Stimulated activated naive CD8-positive, alpha-beta T cell treated with anti-CD3 and anti-CD28 coated beads, Interleukin-15, Interleukin-2, amounts not matched to agents 100 U/mL and 50 U/mL, for 24 hours (primary cell): ENCODE measurements at regions not wholly inside any gene's neighbourhood (a gene's known extent, or its start where the extent isn't known, plus 50 kb on each side); places are given as distances from the start of the nearest gene placed in this dataset.
"Not testable (repeated sequence)": the region's sequence is repeated elsewhere in the genome, so short reads cannot be mapped to it uniquely, and the experiment has no call there.

Source experiments
- ATAC-seq: fragments of 150-1000 bp; cut with Tn5 transposase; one replicate; pipeline ENCODE4 v1.10.0; 2021
- DNase-seq: peaks from one replicate; pipeline ENCODE4 v3.0.0; 2021

DNA sequence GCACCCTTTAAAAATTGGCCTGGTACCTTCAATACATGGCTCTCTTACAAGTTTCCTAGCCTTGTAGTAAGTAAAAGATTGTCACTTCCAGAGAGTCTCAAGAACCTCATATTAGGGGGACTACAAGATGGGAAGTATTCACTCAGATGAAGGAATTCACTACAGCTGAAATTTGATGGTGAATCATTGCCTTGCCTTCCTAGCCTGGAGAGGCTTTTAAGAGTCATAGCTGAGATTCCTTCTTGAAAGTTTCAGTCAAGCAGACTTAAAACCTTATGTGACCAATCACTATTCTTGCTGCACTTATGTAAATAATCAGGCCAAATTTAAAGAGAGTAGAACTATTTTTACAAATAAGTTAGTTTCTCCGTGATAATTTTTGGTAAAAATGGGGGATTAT, 451.6 kb downstream of the TRHDE start:
- ATAC-seq (no peak), DNase-seq (no peak)

DNA sequence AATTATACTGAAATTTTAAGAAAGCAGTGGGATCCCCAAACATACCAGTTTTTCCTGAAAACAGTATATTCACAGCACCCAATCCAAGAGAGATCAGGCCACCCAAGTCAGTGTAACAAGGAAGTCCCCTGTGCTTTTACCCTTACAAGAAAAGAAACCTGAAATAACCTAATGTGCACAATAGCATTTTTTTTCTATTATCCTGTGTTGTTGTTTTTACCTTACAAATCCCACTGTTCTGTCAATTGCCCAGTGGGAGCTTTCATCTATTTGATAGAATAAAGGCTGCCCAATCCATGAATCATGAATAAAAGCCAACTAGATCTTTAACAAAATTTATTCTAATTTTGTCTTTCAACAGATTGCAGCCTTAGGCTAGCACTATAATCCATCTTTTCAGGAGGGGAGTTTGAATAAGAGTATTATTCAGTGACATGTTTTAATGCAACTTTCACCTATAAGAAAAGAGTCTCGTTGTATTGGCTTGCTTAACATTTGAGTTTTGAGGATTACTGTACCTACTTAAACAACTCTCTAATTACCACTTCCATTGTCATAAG, 457.4 kb downstream of the TRHDE start:
- no peak for ATAC-seq
- DNase-seq, result no peak

DNA sequence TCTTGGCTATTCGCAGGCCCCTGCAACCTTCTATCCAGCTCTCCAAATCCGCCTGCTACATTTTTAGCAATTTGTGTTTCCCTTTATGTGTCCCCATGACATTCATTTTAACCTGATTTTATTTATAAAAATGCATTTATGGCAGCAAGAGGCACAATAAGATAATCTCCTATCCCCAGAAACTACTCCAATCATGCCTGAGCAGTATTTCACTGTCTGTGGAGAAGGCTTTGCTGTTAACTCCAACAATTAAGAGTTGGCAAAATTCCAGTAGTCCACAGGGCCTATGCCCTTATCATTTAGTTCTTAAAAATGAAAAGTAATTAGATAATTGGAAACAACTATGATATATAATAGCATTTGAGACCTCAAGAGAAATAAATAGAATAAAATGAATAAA, 462.4 kb downstream of the TRHDE start:
- ATAC-seq (no peak), DNase-seq (no peak)

DNA sequence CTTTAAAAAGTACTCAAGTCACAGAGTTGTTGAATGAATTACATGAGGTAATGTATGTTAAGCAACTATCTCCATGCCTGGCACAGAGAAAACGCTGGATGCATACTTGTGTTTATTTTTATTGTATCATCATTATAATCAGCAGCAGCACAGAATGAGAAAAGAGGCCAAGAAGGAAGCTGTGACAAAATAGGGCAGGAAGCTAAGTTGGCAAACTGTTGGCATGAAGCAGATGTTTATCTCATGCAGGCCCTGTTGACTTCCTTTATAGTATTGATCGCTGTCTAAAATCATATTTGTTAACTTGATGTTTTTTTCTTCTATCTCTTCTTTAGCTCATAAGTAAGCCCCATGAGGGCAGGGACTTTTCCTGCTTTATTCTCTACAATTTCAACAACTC, 466.6 kb downstream of the TRHDE start:
- DNase-seq, result no peak
- ATAC-seq, result no peak

DNA sequence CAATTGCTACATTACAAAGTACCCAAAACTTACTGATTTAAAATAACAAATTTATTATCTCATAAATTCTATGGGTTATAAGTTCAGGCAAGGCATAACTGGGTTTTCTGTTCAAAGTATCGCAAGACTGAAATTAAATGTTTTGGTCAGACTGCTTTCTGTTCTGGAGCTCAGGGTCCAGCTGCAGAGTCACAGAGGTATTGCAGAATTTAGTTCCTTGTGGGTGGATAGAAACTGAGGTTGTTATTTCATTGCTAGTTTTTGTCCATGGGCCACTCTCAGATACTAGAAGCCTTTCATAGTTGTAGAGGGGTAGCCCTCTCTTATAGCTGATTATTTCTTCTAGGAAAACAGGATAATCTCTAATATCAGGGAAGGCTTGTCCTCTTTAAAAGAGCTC, 467.9 kb downstream of the TRHDE start:
- ATAC-seq, result no peak

DNA sequence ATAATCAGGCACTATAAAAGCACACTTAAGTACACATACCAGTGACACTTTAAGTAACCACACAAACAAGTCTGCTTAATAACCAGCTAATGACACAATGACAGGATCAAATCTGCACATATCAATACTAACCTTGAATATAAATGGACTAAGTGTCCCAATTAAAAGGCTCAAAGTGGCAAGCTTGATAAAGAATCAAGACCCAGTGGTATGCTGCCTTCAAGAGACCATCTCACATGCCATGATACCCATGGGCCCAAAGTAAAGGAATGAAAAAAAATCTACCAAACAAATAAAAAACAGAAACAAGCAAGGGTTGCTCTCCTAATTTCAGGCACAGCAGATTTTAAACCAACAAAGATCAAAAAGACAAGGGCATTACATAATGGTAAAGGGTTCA, 470.4 kb downstream of the TRHDE start:
- DNase-seq (no peak), ATAC-seq (no peak)

More for the DNA sequence above, 467.9 kb downstream of the TRHDE start:
- no peak for DNase-seq

DNA sequence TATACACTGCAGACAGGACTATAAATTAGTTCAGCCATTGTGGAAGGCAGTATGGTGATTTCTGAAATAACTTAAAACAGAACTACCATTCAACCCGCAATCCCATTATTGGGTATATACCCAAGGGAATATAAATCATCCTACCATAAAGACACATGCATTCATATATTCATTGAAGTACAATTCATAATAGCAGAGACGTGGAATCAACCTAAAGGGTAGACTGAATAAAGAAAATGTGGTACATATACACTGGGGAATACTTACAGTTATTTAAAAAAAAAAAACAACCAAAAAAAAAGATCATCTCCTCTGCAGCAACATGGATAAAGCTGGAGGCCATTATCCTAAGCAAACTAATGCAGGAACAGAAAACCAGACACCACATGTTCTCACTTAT, 473.9 kb downstream of the TRHDE start:
- DNase-seq (no peak), ATAC-seq (no peak)

DNA sequence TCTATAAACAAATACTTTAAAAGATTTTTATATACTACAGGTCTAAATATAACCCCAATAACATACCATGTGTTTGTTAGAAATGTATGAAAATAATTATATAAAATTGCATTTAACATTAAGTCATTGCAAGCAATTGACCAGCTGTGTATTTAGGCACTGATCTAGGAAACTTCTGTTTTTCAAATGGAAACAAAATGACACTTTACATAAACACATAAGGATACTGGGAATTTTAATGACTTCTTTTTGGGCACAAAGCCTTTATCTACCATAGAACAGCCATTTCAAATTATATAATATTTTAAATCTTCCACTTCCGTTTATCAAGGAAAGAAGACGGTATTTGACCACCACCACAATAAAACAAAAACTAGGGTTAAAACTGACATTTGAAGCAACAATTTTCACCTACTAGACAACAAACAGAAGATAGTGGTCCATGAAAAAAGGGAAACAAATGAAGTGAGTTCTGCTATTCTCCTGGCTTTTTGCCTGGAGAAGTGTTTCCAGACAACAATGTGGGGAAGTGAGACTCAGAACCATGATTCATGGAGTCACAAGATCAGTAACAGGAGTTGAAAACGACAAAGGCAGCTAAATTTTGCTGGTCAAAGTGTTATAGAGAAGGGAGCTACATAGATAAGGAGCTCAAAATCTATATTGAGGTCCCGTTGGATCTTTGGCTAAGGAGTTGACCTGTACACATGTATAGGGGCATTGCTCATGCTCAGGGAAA, 475.1 kb downstream of the TRHDE start:
- DNase-seq (no peak), ATAC-seq (no peak)

DNA sequence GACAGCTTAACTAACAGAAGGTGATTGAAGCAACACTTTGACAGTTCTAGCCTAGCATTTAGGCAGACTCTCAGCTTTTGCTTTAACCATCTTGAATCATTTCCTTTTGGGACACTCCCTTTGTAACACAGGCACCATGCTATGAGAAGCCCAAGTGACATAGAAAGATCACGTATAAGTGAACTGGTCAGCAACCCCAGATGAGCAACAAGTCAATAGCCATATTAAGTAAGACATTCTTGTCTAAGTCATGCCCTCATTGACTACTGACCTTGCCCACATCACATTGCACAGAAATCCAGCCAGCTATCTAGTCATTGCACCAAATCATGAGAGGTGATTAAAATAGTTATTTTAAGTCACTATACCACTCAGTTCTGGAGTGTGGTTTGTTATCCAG, 476.8 kb downstream of the TRHDE start:
- DNase-seq (no peak), ATAC-seq (no peak)

DNA sequence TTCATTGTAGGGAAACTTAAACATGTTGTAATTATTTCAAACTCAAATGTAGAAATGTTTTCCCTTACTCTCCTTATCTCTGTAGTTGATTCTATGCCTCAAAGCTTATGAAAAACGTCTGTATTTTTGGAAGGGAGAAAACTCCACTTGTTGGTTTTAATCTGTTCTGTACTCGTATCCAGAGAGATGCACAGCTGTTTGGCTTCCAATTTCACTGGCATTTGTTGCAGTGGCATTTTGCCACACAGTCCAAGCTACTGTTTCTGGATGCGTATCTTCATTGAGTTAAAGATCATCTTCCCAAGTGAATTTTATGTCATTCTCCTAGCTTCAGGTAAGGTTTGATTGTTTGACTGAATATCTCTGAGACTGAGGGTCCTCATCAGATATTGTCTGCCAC, 481.4 kb downstream of the TRHDE start:
- ATAC-seq (no peak), DNase-seq (no peak)

DNA sequence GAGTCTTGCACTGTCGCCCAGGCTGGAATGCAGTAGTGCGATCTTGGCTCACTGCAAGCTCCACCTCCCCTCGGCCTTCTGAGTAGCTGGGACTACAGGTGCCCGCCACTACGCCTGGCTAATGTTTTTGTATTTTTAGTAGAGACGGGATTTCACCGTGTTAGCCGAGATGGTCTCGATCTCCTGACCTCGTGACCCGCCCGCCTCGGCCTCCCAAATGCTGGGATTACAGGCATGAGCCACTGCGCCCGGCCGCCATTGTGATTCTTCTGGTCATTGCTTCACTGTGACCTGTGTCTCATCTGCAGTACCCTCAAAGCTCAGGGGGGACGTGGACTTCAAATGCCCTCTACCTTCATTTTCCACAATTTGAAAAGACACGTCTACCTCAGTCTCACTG, 481.9 kb downstream of the TRHDE start:
- not testable (repeated sequence) for ATAC-seq

DNA sequence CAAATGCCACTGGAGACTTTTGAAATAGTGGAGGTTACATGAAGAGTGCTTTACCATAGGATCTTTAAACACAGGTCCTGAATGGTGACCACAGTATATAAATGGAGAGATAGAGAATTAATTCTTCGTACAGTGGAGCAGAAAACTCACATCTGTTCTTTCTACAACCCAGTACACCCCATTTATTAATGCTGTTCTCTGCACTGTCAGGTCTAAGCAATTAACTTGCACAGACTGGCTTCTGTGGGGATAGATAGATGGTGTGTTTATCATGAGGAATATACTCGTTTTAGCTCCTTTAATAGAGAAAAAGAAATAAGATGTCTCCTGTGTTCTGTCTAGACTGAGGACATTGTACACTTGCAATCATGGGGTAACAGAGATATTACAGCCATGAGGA, 494.3 kb downstream of the TRHDE start:
- DNase-seq (no peak), ATAC-seq (no peak)

More for the DNA sequence above, 481.9 kb downstream of the TRHDE start:
- DNase-seq, result not testable (repeated sequence)

DNA sequence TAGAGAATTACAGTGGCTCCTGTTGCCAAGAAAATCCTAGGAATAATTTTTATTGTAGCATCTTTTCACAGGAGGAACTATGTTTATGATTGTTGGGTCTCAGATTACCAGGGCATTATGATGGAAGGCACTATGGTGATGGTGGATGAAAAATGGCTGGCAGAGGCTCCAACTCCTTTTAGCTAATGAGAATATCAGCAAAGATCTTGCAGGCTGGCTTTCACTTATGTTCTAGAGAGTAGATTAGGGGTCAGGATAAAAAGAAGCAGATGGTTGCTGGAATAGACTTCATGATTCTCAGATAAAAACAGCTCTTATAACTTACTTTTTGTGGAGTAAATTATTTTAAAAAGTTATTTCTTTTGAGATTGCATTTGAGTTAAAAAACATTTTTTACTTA, 501.9 kb downstream of the TRHDE start:
- ATAC-seq (no peak), DNase-seq (no peak)

DNA sequence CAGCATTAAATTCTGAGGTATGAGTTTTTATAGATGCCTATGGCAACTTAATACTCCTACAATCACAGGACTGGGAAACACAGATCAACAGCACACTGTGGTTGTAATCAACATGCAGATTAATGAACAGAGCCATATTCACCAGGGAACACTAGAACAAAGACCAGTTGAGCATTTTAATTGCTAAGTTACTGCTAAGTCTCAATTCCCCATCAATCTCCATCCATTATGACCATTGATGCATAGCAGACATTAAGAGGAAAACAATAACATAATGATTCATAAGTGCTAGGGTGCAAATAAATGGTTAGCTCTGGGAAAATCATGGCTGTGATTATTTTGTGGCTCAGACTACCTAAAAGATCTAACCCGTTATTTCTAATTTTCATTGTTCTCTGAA, 505.6 kb downstream of the TRHDE start:
- no peak for ATAC-seq
- no peak for DNase-seq

DNA sequence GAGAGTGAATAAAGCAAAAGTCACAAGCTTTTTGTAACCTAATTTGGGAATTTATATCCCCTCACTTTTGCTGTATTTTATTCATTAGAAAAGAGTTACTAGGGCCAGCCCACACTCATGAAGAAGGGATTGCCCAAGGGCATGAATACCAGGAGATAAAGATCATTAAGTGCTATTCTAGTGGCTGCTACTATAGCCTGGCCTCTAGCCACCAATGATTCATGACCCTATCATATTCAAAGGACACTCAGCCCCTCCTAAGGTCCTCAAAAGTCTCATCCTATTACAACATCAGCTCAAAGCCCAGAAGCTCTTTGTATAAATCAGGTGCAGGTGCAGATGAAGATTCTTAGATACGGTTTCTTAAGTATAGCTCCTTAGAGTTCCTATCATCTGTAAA, 518.1 kb downstream of the TRHDE start:
- ATAC-seq, result no peak
- DNase-seq, result no peak

DNA sequence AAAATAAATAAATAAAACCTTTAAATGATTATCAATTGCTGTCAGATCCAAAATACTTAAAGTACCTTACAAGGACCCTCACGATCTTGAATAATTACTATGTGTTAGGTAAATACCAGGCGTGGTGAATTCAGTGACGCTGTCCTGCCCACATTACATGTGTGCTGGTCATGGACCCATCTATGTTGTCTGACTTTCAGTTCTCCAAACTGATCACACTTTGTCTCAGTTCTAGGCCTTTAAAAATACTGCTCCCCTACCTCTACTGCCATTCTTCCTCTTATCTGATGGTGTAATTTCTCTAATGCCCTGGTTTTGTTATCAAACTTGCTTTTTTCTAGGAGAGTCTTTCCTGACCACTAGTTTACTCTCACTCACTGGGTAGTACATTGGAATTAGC, 520.7 kb downstream of the TRHDE start:
- ATAC-seq (no peak), DNase-seq (no peak)

DNA sequence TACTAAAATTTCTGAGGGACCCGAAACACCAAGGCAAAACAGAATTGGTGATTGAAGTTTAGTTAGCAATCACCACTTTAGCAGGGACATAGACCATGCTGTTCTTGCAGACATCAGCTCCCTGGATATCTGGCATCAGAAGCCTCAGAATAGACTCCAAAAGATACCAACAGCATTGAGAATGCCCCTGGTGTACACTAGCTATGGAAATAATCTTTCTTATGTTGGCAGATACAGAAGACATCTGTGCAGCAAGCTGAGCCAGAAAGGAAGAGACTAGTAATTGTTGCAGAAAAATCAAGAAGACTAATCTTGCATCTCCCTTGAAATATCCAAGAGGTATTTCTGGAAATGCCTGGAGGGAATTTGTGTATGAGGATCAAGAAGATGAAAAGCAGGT, 521.6 kb downstream of the TRHDE start:
- no peak for ATAC-seq

DNA sequence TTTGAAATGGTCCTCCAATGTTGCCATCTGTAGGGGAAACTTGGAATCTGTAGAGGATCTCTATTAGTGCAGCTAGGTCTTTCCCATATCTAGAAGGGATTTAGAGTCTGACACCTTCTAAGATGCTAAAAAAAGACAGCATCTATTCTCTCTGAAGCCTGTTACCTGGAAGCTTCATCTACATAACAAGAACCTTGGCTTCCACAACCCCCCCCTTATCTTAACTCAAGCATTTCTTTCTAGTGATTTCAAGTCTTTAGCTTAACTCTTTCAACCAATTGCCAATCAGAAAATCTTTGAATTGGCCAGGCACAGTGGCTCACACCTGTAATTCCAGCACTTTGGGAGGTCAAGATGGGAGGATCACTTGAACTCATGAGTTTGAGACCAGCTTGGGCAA, 543.3 kb downstream of the TRHDE start:
- no peak for ATAC-seq

More for the DNA sequence above, 521.6 kb downstream of the TRHDE start:
- no peak for DNase-seq

DNA sequence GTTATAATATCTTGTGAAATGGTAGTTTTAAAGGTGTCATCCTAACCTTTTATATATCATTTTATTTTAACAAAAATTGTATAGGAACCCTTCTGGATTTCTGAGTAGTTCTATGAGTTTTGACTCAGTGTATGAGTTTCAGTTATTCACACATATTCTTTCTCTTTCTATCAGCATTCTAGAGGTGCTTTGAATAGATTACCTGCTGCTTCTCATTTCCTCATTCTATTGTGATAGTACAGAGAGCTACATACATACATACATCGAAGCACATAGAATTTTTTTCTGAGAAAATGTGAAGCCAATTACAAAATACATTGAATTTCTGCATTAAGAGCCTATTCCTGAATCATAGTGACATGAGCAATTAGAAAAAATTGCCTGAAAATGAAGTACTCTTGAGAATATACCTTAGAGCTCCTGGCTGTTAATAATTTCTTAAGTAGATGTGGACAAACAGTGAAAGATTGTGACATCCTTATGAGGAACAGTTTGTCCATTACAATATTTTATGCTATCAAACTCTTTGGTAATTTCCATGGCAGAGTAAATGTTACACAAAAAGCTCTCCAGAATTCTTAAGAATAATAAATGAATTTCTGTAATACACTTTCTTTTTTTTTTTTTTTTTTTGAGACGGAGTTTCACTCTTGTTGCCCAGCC, 556.6 kb downstream of the TRHDE start:
- no peak for DNase-seq
- ATAC-seq, result no peak

More for the DNA sequence above, 543.3 kb downstream of the TRHDE start:
- no peak for DNase-seq

DNA sequence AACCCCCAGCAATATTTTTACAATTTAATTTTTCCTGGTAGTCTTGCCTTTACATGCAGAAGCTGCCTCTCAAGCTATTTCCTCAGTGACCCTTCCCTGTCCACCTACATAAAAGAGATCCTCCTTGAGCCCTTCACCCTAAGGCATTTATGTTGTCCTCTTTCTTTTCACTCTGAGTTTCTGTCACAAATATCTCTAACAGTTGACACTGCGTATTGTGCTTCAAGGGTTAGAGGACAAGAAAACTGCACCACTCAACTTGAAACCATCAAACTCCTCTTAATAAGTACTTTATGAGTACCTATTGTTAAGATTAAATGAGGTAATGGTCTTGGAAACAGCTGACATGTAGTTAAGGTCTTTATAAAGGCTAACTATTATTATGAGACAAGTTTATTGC, 557.7 kb downstream of the TRHDE start:
- DNase-seq, result no peak
- ATAC-seq, result no peak

DNA sequence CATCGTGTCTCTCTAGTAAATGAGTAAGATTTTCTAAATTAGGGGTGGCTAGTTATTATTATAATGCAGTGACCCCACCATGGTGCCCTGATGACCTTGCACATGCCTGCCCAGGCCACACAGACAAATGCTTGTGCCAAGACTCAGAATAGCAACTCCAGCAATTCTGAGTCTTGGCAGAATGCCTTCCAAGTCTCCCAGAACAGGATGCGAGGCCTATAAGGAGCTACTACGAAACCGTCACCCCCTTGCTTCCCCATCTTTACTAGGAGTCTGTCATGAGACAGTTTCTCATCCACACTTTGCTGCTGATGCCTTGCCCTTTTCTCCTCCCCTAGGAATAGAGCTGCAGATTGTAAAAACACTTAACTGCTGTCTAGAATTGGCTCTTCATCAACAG, 559.9 kb downstream of the TRHDE start:
- DNase-seq, result no peak
- ATAC-seq, result no peak

DNA sequence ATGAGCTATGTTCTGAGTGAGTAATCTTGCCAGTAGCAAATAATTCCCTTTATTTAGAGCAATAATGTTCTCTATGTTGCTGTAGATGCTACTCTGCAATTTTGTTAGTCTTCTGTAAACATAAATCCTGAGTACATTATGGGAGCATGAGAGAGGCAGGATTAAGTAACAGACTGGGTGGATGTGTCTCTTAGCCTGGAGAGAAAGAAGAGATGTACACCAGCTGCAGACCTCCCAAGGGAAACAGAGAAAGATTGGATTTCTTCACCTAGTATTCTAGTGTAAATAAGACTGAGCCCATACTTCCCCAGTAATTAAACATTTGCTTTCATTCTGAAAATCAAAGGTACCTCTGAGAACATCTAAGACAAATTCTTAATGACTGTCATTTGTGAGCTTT, 564.0 kb downstream of the TRHDE start:
- DNase-seq (no peak), ATAC-seq (no peak)

DNA sequence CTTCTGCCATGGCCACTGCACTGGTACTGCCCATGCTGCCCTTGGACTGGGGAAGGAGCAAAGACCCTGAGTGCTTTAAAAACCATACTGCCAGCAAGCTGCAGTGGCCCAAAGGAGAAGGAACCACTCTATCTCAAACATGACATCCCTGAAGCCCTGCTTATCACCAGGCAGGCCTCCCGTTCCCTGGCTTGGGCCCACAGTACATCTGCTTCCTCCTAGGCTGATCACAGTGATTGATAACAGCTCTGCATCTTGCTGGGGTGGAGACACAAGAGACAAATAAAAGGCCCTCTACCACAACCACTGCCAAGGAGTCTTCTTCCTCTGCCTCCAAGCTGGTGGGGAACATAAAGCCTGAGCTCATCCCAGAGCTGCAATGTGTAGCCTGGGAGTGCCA, 567.5 kb downstream of the TRHDE start:
- ATAC-seq (no peak), DNase-seq (no peak)

DNA sequence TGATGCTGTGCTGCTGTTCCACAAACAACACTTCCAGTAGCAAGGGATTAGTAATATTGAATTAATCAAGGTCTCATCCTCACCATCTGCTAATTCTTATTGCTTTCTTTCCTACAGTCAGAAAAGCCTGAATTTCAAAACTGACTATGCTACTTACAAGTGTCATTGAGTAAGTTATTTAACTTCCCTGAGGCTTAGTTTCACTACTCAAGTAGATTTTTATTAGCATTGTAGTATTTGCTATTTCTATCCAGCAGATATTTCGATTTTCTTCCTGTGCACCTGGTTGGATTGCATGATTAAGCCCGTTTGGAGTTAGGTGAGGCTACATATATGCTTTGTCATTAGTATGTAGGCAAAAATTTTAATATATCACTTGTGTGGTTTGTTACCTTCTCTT, 591.5 kb downstream of the TRHDE start:
- DNase-seq (no peak), ATAC-seq (no peak)
